22Rv1 (cell line): ENCODE measurements at regions not wholly inside any gene's neighbourhood (a gene's known extent, or its start where the extent isn't known, plus 50 kb on each side); places are given as distances from the start of the nearest gene placed in this dataset.

ENCODE experiments used
- CTCF ChIP-seq: fragments of 450-650 bp; IDR thresholded peaks from 2 replicates; pipeline ENCODE4 v1.5.1; 2017; ENCODE audit warnings: mild to moderate bottlenecking
- ZFX ChIP-seq: fragments of 450-650 bp; IDR thresholded peaks from 2 replicates; pipeline ENCODE4 v1.6.1; 2017; ENCODE audit warnings: antibody characterized with exemption, borderline replicate concordance

DNA sequence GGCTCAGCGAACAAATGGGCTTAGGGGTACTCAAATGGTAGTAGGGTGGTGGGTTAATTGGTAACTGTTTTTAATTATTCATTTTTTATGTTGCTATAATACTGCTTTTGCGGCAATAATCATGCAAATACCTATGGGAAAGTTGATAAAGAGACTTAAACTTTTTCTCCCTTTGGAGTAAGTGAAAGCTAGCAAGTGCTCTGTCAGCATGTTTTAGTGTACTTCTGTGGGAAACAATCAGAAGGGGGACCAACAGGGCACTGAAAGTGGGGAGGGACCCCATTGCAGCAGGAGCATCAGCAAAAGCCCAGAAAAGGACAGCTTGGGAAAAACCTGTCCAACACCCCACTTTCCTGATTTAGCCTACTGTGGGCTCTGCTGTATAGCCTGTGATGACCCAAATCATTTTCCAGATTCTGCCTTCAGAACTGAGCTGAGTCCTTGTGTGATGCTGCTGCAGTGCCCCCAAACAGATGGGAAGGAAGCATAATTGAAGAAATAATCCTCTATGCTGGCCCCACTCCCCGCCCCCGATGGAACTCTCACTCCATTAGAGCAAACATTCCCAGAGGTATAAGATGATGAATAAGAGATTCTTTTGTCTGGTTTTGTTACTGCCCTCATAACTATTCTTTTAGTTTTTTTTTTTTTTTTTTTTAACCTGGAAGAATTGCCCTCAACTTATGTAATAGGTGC lies 322.8 kb downstream of the CD83 start:
- TF ChIP-seq CTCF (no peak), ZFX (no peak)
